ENCODE measurements at regions not wholly inside any gene's neighbourhood (a gene's known extent, or its start where the extent isn't known, plus 50 kb on each side); places are given as distances from the start of the nearest gene placed in this dataset.

DNA sequence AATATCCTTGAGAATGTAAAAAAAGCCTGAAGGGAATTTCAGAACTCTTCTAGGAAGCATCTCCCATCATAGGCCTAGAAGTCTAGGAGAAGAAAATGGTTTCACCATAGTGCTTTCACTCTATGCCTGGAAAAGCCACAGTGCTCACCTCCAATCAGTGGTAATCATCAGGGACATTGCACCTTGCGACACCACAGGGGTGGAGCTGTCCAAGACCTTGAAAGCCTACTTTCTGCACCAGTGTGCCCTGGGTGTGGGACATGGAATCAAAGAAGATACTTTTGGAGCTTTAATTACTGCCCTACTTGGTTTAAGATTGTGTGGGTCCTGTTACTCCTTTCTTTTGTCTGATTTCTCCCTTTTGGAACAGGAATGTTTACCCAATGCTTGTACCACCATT is 146.8 kb upstream of the NDST4 start:
- no peak for TF ChIP-seq POLR2A (IDR thresholded peaks at IDR 0.05)
- TF ChIP-seq, protein P1, sequence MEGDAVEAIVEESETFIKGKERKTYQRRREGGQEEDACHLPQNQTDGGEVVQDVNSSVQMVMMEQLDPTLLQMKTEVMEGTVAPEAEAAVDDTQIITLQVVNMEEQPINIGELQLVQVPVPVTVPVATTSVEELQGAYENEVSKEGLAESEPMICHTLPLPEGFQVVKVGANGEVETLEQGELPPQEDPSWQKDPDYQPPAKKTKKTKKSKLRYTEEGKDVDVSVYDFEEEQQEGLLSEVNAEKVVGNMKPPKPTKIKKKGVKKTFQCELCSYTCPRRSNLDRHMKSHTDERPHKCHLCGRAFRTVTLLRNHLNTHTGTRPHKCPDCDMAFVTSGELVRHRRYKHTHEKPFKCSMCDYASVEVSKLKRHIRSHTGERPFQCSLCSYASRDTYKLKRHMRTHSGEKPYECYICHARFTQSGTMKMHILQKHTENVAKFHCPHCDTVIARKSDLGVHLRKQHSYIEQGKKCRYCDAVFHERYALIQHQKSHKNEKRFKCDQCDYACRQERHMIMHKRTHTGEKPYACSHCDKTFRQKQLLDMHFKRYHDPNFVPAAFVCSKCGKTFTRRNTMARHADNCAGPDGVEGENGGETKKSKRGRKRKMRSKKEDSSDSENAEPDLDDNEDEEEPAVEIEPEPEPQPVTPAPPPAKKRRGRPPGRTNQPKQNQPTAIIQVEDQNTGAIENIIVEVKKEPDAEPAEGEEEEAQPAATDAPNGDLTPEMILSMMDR (IDR thresholded peaks at IDR 0.05) = no peak
